Nephron (organoid): ENCODE measurements at regions not wholly inside any gene's neighbourhood (a gene's known extent, or its start where the extent isn't known, plus 50 kb on each side); places are given as distances from the start of the nearest gene placed in this dataset.

Source experiments
- H3K27ac Mint-ChIP-seq, 3 experiments: 2 replicates each; pipeline ENCODE4 v1.8.0; 2020; ENCODE audit warnings: mixed read lengths in 3 of 3, mild to moderate bottlenecking in 2 of 3, moderate library complexity in 1 of 3
- H3K27me3 Mint-ChIP-seq: 2 replicates; pipeline ENCODE4 v1.8.0; 2021; ENCODE audit warnings: low read depth, mild to moderate bottlenecking, moderate library complexity, mixed read lengths
- H3K36me3 Mint-ChIP-seq: 2 replicates; pipeline ENCODE4 v1.8.0; 2020; ENCODE audit warnings: low read depth, mixed read lengths
- H3K4me1 Mint-ChIP-seq: 2 replicates; pipeline ENCODE4 v1.8.0; 2020; ENCODE audit warnings: mixed read lengths
- H3K4me3 Mint-ChIP-seq, 3 experiments: 2 replicates each; pipeline ENCODE4 v1.8.0; 2020; ENCODE audit warnings: mild to moderate bottlenecking in 3 of 3, mixed read lengths in 3 of 3, moderate library complexity in 2 of 3
- H3K9me3 Mint-ChIP-seq: 2 replicates; pipeline ENCODE4 v1.8.0; 2020; ENCODE audit warnings: mixed read lengths
- TF ChIP-seq, protein P1 (sequence below), 3 experiments: fragments of 200-600 bp; sonication (generic); IDR thresholded peaks; one replicate each; pipeline ENCODE4 v1.5.0; 2021; ENCODE audit warnings: antibody characterized with exemption in 3 of 3; ENCODE audit not compliant: unreplicated experiment in 3 of 3

- TF ChIP-seq, protein P1, sequence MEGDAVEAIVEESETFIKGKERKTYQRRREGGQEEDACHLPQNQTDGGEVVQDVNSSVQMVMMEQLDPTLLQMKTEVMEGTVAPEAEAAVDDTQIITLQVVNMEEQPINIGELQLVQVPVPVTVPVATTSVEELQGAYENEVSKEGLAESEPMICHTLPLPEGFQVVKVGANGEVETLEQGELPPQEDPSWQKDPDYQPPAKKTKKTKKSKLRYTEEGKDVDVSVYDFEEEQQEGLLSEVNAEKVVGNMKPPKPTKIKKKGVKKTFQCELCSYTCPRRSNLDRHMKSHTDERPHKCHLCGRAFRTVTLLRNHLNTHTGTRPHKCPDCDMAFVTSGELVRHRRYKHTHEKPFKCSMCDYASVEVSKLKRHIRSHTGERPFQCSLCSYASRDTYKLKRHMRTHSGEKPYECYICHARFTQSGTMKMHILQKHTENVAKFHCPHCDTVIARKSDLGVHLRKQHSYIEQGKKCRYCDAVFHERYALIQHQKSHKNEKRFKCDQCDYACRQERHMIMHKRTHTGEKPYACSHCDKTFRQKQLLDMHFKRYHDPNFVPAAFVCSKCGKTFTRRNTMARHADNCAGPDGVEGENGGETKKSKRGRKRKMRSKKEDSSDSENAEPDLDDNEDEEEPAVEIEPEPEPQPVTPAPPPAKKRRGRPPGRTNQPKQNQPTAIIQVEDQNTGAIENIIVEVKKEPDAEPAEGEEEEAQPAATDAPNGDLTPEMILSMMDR (IDR thresholded peaks at IDR 0.05; ENCODE audit: unreplicated experiment in 3 of 3) = no peak
- H3K27me3 Mint-ChIP-seq = no peaks in the 10 kb centered on the region
- no peak overlapping the region for H3K4me3 Mint-ChIP-seq
- H3K9me3 Mint-ChIP-seq = no peaks in the 10 kb centered on the region
- no peak overlapping the region for H3K27ac Mint-ChIP-seq
- no peaks in the 10 kb centered on the region for H3K36me3 Mint-ChIP-seq
- peaks cover 12% of the 10 kb centered on the region for H3K4me1 Mint-ChIP-seq
Observed at GRCh38 chr5:167968837-167969236, 322.6 kb upstream of the WWC1 start.

GRCh38 chr5:167969998-167970397 lies 321.4 kb upstream of the WWC1 start:
- TF ChIP-seq, protein P1 (IDR thresholded peaks at IDR 0.05; ENCODE audit: unreplicated experiment in 3 of 3) = no peak
- H3K9me3 Mint-ChIP-seq = no peaks in the 10 kb centered on the region
- H3K27me3 Mint-ChIP-seq = no peaks in the 10 kb centered on the region
- no peak overlapping the region for H3K4me3 Mint-ChIP-seq
- H3K36me3 Mint-ChIP-seq = no peaks in the 10 kb centered on the region
- no peak overlapping the region for H3K27ac Mint-ChIP-seq
- peaks cover 12% of the 10 kb centered on the region for H3K4me1 Mint-ChIP-seq

- no peaks in the 10 kb centered on the region for H3K9me3 Mint-ChIP-seq
- no peak overlapping the region for H3K4me3 Mint-ChIP-seq
- H3K4me1 Mint-ChIP-seq = peaks cover 12% of the 10 kb centered on the region
- no peaks in the 10 kb centered on the region for H3K36me3 Mint-ChIP-seq
- no peaks in the 10 kb centered on the region for H3K27me3 Mint-ChIP-seq
- TF ChIP-seq, protein P1 (IDR thresholded peaks at IDR 0.05; ENCODE audit: unreplicated experiment in 3 of 3) = no peak
- no peak overlapping the region for H3K27ac Mint-ChIP-seq
Observed at GRCh38 chr5:167971706-167972105, 319.7 kb upstream of the WWC1 start.

- H3K27me3 Mint-ChIP-seq = peaks cover 6% of the 10 kb centered on the region
- H3K27ac Mint-ChIP-seq = no peak overlapping the region
- H3K36me3 Mint-ChIP-seq = no peaks in the 10 kb centered on the region
- no peak overlapping the region for H3K4me3 Mint-ChIP-seq
- H3K4me1 Mint-ChIP-seq = no peaks in the 10 kb centered on the region
- H3K9me3 Mint-ChIP-seq = no peaks in the 10 kb centered on the region
- TF ChIP-seq, protein P1 (IDR thresholded peaks at IDR 0.05; ENCODE audit: unreplicated experiment in 3 of 3) = no peak
Observed at GRCh38 chr5:167973126-167973525, 318.3 kb upstream of the WWC1 start.

GRCh38 chr5:167984951-167985350 lies 306.5 kb upstream of the WWC1 start:
- Mint-ChIP-seq H3K9me3 (no peaks in the 10 kb centered on the region), H3K27me3 (peaks cover 35% of the 10 kb centered on the region), H3K4me1 (no peaks in the 10 kb centered on the region), H3K27ac (no peak overlapping the region), H3K4me3 (no peak overlapping the region), H3K36me3 (no peaks in the 10 kb centered on the region)
- TF ChIP-seq, protein P1 (IDR thresholded peaks at IDR 0.05; ENCODE audit: unreplicated experiment in 3 of 3) = no peak

- TF ChIP-seq, protein P1 (IDR thresholded peaks at IDR 0.05; ENCODE audit: unreplicated experiment in 3 of 3) = no peak
- Mint-ChIP-seq H3K27me3 (peaks cover 35% of the 10 kb centered on the region), H3K36me3 (no peaks in the 10 kb centered on the region), H3K27ac (no peak overlapping the region), H3K4me1 (no peaks in the 10 kb centered on the region), H3K4me3 (no peak overlapping the region), H3K9me3 (no peaks in the 10 kb centered on the region)
Observed at GRCh38 chr5:167985373-167985772, 306.1 kb upstream of the WWC1 start.
